GM23248 (cell line): ENCODE measurements at regions not wholly inside any gene's neighbourhood (a gene's known extent, or its start where the extent isn't known, plus 50 kb on each side); places are given as distances from the start of the nearest gene placed in this dataset.

Experiments used
- EZH2 ChIP-seq: fragments of 200-600 bp; sonication (generic); IDR thresholded peaks from 2 replicates; pipeline ENCODE4 v1.6.1; 2018; ENCODE audit warnings: antibody characterized with exemption, mild to moderate bottlenecking; ENCODE audit not compliant: insufficient read depth, poor library complexity, severe bottlenecking
- EZH2phosphoT487 ChIP-seq: fragments of 200-600 bp; sonication (generic); IDR thresholded peaks from 2 replicates; pipeline ENCODE4 v1.6.1; 2018; ENCODE audit warnings: antibody characterized with exemption, moderate library complexity, mild to moderate bottlenecking, low read depth; ENCODE audit not compliant: insufficient read depth

DNA sequence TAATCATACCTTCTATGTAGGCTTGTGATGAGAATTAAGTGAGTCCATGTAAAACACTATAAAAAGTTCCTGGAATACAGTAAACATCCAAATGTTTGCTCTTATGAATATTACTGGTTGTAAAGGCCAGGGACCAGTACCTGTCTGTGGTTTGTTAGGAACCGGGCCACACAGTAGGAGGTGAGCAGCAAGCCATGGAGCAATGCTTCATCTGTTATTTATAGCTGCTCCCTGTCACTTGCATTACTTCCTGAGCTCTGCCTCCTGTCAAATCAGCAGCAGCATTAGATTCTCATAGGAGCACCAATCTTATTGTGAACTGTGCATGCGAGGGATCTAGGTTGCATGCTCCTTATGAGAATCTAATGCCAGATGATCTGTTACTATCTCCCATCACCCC, 662.0 kb upstream of the ANKRD30A start:
- TF ChIP-seq EZH2 = no peak
- no peak for TF ChIP-seq EZH2phosphoT487
